Mucosa of descending colon (tissue), 3 donors: ENCODE measurements at regions not wholly inside any gene's neighbourhood (a gene's known extent, or its start where the extent isn't known, plus 50 kb on each side); places are given as distances from the start of the nearest gene placed in this dataset.

Source experiments
- ATAC-seq: fragments of 200-7000 bp; cut with Tn5 transposase; one replicate; pipeline ENCODE4 v1.9.1; 2020; ENCODE audit warnings: mild to moderate bottlenecking, moderate library complexity
- DNase-seq, 3 donors: peaks; one replicate each; pipeline ENCODE4 v3.0.0-alpha.2; 2020
- H3K36me3 ChIP-seq: fragments of 200-600 bp; one replicate; pipeline ENCODE4 v1.8.0; 2021; ENCODE audit warnings: low read depth, mild to moderate bottlenecking
- H3K4me1 ChIP-seq: fragments of 200-600 bp; one replicate; pipeline ENCODE4 v1.8.0; 2021; ENCODE audit warnings: low read depth, mild to moderate bottlenecking
- H3K4me3 ChIP-seq: fragments of 200-600 bp; one replicate; pipeline ENCODE4 v1.8.0; 2021; ENCODE audit warnings: mild to moderate bottlenecking
- H3K9me3 ChIP-seq: fragments of 200-600 bp; one replicate; pipeline ENCODE4 v1.8.0; 2021; ENCODE audit warnings: mild to moderate bottlenecking
- intact Hi-C, 2 donors: fragments of 100-400 bp; cut with DNase I in 1 of 2; cut with micrococcal nuclease in 1 of 2; formaldehyde crosslinking; loops; one replicate each; pipeline versions ENCODE4 v1.11.0 to v1.11.1; 2022; cut with DNase I, micrococcal nuclease
- TF ChIP-seq, protein P1 (sequence below): fragments of 200-600 bp; IDR thresholded peaks from one replicate; pipeline ENCODE4 v1.8.0; 2022; ENCODE audit warnings: antibody characterized with exemption, mild to moderate bottlenecking
- donor health status: DM: no; HTN: no; CAD: no; lungs with moderate emphysema.
- donor health status: DM: no; HTN: no; CAD: no.
- donor health status: DM: no; HTN: yes; CAD: no.

DNA sequence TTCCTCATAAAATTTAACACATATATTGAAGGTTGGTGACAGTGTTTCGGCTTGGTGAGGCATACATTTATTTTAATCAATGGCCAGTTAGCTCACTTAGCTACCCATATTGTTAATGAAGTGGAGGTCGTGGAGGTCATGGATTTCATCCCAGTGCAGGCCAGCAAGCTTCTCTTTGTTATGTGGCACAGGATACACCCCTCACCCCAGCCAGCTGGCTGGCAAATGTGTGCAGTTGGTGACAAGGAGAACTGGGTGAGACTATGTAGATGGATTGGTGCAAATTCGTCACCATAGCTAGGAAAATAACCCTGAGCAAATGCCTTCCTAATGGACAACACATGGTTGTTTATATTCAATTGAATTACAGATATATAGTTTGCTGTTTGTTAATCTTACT lies 50.5 kb upstream of the FOXP2 start:
- intact Hi-C loops, result no loop called here
- Histone ChIP-seq H3K4me1 (no peaks in the 10 kb centered on the region), H3K36me3 (no peaks in the 10 kb centered on the region), H3K9me3 (no peaks in the 10 kb centered on the region), H3K4me3 (no peak overlapping the region)
- no peak for DNase-seq
- TF ChIP-seq, protein P1, sequence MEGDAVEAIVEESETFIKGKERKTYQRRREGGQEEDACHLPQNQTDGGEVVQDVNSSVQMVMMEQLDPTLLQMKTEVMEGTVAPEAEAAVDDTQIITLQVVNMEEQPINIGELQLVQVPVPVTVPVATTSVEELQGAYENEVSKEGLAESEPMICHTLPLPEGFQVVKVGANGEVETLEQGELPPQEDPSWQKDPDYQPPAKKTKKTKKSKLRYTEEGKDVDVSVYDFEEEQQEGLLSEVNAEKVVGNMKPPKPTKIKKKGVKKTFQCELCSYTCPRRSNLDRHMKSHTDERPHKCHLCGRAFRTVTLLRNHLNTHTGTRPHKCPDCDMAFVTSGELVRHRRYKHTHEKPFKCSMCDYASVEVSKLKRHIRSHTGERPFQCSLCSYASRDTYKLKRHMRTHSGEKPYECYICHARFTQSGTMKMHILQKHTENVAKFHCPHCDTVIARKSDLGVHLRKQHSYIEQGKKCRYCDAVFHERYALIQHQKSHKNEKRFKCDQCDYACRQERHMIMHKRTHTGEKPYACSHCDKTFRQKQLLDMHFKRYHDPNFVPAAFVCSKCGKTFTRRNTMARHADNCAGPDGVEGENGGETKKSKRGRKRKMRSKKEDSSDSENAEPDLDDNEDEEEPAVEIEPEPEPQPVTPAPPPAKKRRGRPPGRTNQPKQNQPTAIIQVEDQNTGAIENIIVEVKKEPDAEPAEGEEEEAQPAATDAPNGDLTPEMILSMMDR, result no peak
- ATAC-seq, result no peak

DNA sequence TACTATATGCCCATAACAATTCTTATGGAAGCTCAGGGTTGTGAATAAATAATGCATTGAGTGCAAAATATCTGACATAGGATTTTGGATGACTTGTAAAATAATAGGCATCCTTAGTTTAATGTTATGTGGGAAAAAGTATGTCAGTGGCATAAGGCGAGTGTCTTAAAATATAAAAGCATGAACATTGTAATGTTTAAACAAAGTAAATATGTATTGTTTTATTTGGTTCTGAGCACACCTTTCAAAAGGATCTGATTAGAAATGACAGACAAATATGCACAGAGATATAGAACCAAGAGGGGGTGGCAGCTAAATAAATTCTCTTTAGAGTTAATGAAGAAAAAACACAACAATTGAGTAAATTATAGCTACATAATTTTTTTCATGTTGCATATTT lies 51.3 kb upstream of the FOXP2 start:
- intact Hi-C loops, result no loop called here
- Histone ChIP-seq H3K36me3 (no peaks in the 10 kb centered on the region), H3K4me1 (no peaks in the 10 kb centered on the region), H3K9me3 (no peaks in the 10 kb centered on the region), H3K4me3 (no peak overlapping the region)
- TF ChIP-seq, protein P1, result no peak
- no peak for DNase-seq
- ATAC-seq, result no peak

DNA sequence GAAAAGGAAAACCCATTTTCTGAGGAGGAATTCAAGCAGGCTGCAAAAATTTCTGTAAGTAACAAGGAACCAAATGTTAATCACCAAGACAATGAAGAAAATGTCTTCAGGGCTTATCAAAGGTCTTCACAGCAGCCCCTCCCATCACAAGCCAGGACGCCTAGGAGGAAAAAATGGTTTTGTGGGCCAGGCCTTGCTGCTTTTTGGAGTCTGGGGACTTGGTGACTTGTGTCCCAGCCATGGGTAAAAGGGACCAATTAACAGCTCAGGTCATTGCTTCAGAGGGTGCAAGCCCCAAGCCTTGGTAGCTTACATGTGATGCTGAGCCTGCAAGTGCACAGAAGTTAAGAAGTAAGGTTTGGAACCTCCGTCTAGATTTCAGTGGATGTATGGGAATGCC lies 55.7 kb upstream of the FOXP2 start:
- no peaks in the 10 kb centered on the region for H3K4me1 ChIP-seq
- intact Hi-C loops, result no loop called here
- DNase-seq, result no peak
- no peak for ATAC-seq
- no peaks in the 10 kb centered on the region for H3K36me3 ChIP-seq
- no peaks in the 10 kb centered on the region for H3K9me3 ChIP-seq
- TF ChIP-seq, protein P1, result no peak
- no peak overlapping the region for H3K4me3 ChIP-seq

DNA sequence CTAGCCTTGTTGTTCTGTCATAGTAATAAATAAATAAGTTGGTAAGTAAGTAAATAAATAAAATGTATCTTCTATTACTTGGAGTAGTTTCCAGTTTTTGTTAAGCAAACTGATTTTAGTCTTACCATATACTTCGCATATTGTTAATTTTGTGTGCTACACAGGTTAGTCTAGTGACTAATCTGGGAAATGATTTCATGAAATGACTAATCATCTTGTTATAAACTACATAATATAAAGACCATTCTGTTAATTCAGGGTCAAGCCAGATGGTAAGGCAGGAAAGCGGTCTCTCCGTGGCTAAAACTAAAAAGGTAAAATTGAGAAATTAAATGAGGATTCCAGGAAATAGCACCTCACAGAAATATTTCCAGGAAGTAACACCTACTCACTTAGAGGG lies 58.5 kb upstream of the FOXP2 start:
- ATAC-seq, result no peak
- intact Hi-C loops, result no loop called here
- no peak for DNase-seq
- Histone ChIP-seq H3K9me3 (no peaks in the 10 kb centered on the region), H3K4me1 (no peaks in the 10 kb centered on the region), H3K36me3 (no peaks in the 10 kb centered on the region), H3K4me3 (no peak overlapping the region)
- TF ChIP-seq, protein P1, result no peak

DNA sequence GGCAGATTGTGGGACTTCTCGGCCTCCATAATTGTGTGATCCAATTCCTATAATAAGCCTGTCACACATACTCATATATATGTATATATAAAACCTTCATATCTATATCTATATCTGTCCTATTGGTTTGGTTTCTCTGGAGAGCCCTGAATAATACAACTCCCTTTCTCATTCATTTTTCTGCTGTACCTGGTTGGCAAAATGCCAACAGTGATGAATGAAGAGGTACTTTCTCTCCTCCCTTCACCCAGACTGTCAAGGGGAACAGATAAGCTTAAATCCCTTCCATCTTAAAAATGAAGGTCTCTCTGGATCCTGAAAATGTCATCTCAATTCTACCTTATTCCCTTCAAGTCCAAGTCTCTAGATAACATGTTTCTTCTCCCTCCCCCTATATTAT lies 60.3 kb upstream of the FOXP2 start:
- DNase-seq, result no peak
- TF ChIP-seq, protein P1, result no peak
- no peaks in the 10 kb centered on the region for H3K4me1 ChIP-seq
- intact Hi-C loops, result no loop called here
- H3K4me3 ChIP-seq, result no peak overlapping the region
- ATAC-seq, result no peak
- H3K9me3 ChIP-seq, result no peaks in the 10 kb centered on the region
- H3K36me3 ChIP-seq, result no peaks in the 10 kb centered on the region

DNA sequence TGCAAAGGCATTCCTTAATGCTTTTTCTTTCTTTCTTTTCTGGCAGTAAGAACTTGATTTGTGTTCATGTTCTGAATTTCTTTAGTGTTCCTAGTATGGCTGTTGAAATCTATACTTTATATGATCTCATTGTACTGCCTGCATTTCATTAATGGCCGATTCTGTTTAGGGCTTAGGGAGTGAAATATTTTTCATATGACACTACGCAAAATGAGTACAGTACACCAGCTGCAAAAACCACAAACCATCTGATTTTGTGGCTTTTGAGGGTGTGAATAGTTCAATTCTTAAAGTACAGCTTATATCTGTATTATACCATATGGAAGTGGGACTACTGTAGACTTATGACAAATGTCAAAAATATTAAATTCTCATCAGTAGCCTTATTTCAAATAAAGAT lies 69.1 kb upstream of the FOXP2 start:
- TF ChIP-seq, protein P1, result no peak
- no peaks in the 10 kb centered on the region for H3K36me3 ChIP-seq
- DNase-seq, result no peak
- H3K4me3 ChIP-seq, result no peak overlapping the region
- no peaks in the 10 kb centered on the region for H3K9me3 ChIP-seq
- ATAC-seq, result no peak
- intact Hi-C loops, result no loop called here
- peaks cover 5% of the 10 kb centered on the region for H3K4me1 ChIP-seq
